Hepatocyte (in vitro differentiated cells): ENCODE measurements at regions not wholly inside any gene's neighbourhood (a gene's known extent, or its start where the extent isn't known, plus 50 kb on each side); places are given as distances from the start of the nearest gene placed in this dataset.

ENCODE experiments used
- DNase-seq: peaks from one replicate; pipeline ENCODE4 v3.0.0-alpha.2; 2016; ENCODE audit warnings: low spot score
- H2AFZ ChIP-seq: fragments of 200-600 bp; sonication (generic); 2 replicates; pipeline ENCODE4 v1.6.0; 2016; ENCODE audit warnings: antibody characterized with exemption, mild to moderate bottlenecking
- H3K27ac ChIP-seq: fragments of 200-600 bp; sonication (generic); 2 replicates; pipeline ENCODE4 v1.5.1; 2016; ENCODE audit warnings: mild to moderate bottlenecking
- H3K27me3 ChIP-seq: fragments of 200-600 bp; sonication (generic); 2 replicates; pipeline ENCODE4 v1.6.1; 2016
- H3K36me3 ChIP-seq: fragments of 200-600 bp; sonication (generic); replicated peaks from 2 replicates; pipeline ENCODE4 v1.5.1; 2016; ENCODE audit warnings: low read depth; ENCODE audit not compliant: insufficient read depth
- H3K4me1 ChIP-seq: fragments of 200-600 bp; sonication (generic); 2 replicates; pipeline ENCODE4 v1.5.1; 2016; ENCODE audit warnings: mild to moderate bottlenecking, moderate library complexity; ENCODE audit not compliant: insufficient read depth
- H3K4me2 ChIP-seq: fragments of 200-600 bp; sonication (generic); 2 replicates; pipeline ENCODE4 v1.6.0; 2016
- H3K4me3 ChIP-seq: fragments of 200-600 bp; sonication (generic); 2 replicates; pipeline ENCODE4 v1.5.1; 2016; ENCODE audit warnings: mild to moderate bottlenecking
- H3K79me2 ChIP-seq: fragments of 200-600 bp; sonication (generic); 2 replicates; pipeline ENCODE4 v1.6.0; 2017; ENCODE audit warnings: mild to moderate bottlenecking
- H3K9me2 ChIP-seq: fragments of 200-600 bp; sonication (generic); replicated peaks from 2 replicates; pipeline ENCODE4 v1.6.0; 2017; ENCODE audit warnings: mild to moderate bottlenecking; ENCODE audit not compliant: insufficient read depth
- H3K9me3 ChIP-seq: fragments of 200-600 bp; sonication (generic); 2 replicates; pipeline ENCODE4 v1.5.1; 2016; ENCODE audit warnings: low read depth, mild to moderate bottlenecking
- H4K20me1 ChIP-seq: fragments of 200-600 bp; sonication (generic); 2 replicates; pipeline ENCODE4 v1.6.0; 2016; ENCODE audit warnings: mild to moderate bottlenecking; ENCODE audit not compliant: insufficient read depth, poor library complexity, severe bottlenecking
- EZH2 ChIP-seq: fragments of 200-600 bp; sonication (generic); IDR thresholded peaks from 2 replicates; pipeline ENCODE4 v1.6.1; 2016; ENCODE audit warnings: antibody characterized with exemption, mild to moderate bottlenecking, borderline replicate concordance
- EZH2phosphoT487 ChIP-seq: fragments of 200-600 bp; sonication (generic); IDR thresholded peaks from one replicate; pipeline ENCODE4 v1.6.1; 2018; ENCODE audit warnings: antibody characterized with exemption, mild to moderate bottlenecking, low read depth, moderate library complexity; ENCODE audit not compliant: unreplicated experiment, severe bottlenecking
- WGBS: methylation state at CpG from one replicate; pipeline ENCODE4 v1.1.6; 2016; ENCODE audit warnings: low lambda C conversion rate; ENCODE audit errors: missing lambda C conversion rate; 5-methylcytosine and 5-hydroxymethylcytosine counted together
- TF ChIP-seq, protein P1 (sequence below): fragments of 200-600 bp; sonication (generic); IDR thresholded peaks from 2 replicates; pipeline ENCODE4 v1.5.1; 2016; ENCODE audit warnings: antibody characterized with exemption, mild to moderate bottlenecking; ENCODE audit not compliant: poor library complexity

DNA sequence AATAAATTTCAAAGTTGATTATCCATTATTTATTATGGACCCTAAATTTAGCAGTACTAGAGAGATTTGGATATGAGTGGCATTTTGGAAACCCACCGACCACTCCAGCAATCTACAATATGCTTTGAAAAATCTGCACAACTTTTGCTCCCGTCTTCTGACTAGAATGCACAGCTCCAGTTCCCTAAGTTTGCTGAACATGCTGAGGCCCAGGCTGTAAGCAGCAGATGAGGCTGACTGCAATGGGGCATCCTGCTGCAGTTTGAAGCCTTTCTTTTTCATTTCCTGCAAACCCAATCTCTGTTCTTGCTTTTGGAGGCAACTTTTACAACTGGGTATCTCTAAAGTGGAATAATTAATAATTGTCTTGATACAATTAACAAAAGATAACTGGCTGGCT, 405.8 kb downstream of the ATP23 start:
- no peak overlapping the region for H2AFZ ChIP-seq

DNA sequence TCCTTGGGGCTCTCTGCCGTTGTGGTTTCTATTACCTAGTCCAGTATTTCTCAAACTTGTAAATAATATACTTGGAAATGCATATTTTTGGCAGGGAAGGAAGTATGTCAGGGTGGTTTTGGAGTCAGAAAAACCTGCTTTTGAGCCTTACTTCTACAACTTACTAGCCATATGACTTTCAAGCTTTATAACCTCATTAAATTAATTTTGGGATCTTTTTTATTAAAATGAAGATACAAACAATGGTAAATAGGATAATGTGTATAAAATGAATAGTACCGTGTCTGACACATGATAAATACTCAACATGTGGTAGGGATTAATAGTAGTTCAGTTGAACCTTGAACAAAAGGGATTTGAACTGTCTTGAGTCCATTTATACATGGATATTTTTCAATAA, 406.3 kb downstream of the ATP23 start:
- no peak for DNase-seq
- Histone ChIP-seq H3K9me2 (no peaks in the 10 kb centered on the region), H3K36me3 (no peaks in the 10 kb centered on the region), H3K4me1 (no peaks in the 10 kb centered on the region), H3K4me3 (no peak overlapping the region), H3K27ac (no peak overlapping the region), H3K79me2 (no peaks in the 10 kb centered on the region), H3K4me2 (no peak overlapping the region), H3K27me3 (no peaks in the 10 kb centered on the region), H2AFZ (no peak overlapping the region), H3K9me3 (no peaks in the 10 kb centered on the region), H4K20me1 (no peaks in the 10 kb centered on the region)
- TF ChIP-seq, protein P1, sequence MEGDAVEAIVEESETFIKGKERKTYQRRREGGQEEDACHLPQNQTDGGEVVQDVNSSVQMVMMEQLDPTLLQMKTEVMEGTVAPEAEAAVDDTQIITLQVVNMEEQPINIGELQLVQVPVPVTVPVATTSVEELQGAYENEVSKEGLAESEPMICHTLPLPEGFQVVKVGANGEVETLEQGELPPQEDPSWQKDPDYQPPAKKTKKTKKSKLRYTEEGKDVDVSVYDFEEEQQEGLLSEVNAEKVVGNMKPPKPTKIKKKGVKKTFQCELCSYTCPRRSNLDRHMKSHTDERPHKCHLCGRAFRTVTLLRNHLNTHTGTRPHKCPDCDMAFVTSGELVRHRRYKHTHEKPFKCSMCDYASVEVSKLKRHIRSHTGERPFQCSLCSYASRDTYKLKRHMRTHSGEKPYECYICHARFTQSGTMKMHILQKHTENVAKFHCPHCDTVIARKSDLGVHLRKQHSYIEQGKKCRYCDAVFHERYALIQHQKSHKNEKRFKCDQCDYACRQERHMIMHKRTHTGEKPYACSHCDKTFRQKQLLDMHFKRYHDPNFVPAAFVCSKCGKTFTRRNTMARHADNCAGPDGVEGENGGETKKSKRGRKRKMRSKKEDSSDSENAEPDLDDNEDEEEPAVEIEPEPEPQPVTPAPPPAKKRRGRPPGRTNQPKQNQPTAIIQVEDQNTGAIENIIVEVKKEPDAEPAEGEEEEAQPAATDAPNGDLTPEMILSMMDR: no peak
- TF ChIP-seq EZH2phosphoT487 (no peak), EZH2 (no peak)
- 45% methylated on average over 2 of the region's 2 CpGs for WGBS

More for the DNA sequence above, 405.8 kb downstream of the ATP23 start:
- Histone ChIP-seq H3K27me3 (no peaks in the 10 kb centered on the region), H4K20me1 (no peaks in the 10 kb centered on the region), H3K9me2 (no peaks in the 10 kb centered on the region), H3K4me3 (no peak overlapping the region), H3K9me3 (no peaks in the 10 kb centered on the region), H3K4me1 (peaks cover 3% of the 10 kb centered on the region), H3K36me3 (no peaks in the 10 kb centered on the region), H3K4me2 (no peak overlapping the region), H3K27ac (no peak overlapping the region), H3K79me2 (no peaks in the 10 kb centered on the region)
- 83% methylated on average over 2 of the region's 2 CpGs for WGBS
- TF ChIP-seq, protein P1: no peak
- no peak for TF ChIP-seq EZH2phosphoT487
- no peak for TF ChIP-seq EZH2
- DNase-seq: no peak

DNA sequence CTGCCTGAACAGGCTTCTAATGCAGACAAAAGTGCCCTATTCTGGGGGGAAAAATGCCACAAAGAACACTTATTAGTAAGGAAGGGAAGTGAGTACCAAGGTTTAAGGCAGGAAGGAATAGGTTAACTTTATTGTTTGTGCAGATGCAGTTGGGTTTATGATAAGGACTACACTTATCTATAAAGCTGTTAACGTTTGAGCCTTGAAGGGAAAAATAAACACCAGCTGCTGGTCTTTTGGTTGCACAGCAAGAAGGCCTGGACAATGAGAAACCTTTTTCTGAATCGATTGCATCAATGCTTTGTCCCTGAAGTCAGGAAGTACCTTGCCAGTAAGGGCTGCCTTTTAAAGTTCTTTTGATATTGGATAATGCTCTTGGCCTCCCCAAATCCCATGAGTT, 407.8 kb downstream of the ATP23 start:
- 20% methylated on average over 2 of the region's 2 CpGs for WGBS
- Histone ChIP-seq H3K79me2 (no peaks in the 10 kb centered on the region), H4K20me1 (no peaks in the 10 kb centered on the region), H3K9me3 (no peaks in the 10 kb centered on the region), H3K4me2 (no peak overlapping the region), H3K27me3 (no peaks in the 10 kb centered on the region), H3K36me3 (no peaks in the 10 kb centered on the region), H3K9me2 (no peaks in the 10 kb centered on the region), H3K4me3 (no peak overlapping the region), H3K4me1 (no peaks in the 10 kb centered on the region), H2AFZ (no peak overlapping the region), H3K27ac (peak overlapping the region; percentile 62)
- DNase-seq: peak; percentile 23
- TF ChIP-seq EZH2phosphoT487 (no peak), EZH2 (no peak)
- TF ChIP-seq, protein P1: no peak

DNA sequence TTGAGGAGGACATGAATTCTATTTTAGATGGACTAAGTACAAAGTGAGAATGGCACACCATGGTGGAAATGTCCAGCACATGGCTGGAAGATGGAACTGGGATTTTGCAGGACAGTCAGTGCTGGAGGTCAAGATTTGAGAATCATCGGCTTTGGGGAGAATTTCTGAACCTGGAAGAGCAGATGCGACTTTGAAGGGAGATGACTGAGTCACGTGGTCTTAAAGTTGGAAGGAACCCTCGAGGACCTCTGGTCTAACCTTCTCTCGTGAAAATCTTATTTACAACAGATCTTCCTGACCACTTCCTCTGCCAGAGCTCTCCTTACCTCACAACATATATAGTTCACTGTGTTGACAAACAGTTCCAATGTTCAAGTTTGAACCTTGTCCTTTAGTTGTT, 415.4 kb downstream of the ATP23 start:
- Histone ChIP-seq H3K4me3 (no peak overlapping the region), H3K36me3 (no peaks in the 10 kb centered on the region), H3K27ac (no peak overlapping the region), H3K4me1 (peaks cover 20% of the 10 kb centered on the region), H3K27me3 (no peaks in the 10 kb centered on the region), H3K9me2 (no peaks in the 10 kb centered on the region), H3K9me3 (no peaks in the 10 kb centered on the region), H4K20me1 (no peaks in the 10 kb centered on the region), H3K4me2 (no peak overlapping the region), H3K79me2 (no peaks in the 10 kb centered on the region), H2AFZ (no peak overlapping the region)
- TF ChIP-seq EZH2 (no peak), EZH2phosphoT487 (no peak)
- TF ChIP-seq, protein P1: no peak
- 80% methylated on average over 5 of the region's 5 CpGs for WGBS
- no peak for DNase-seq
